Esophagus squamous epithelium (tissue), 5 donors: ENCODE measurements at regions not wholly inside any gene's neighbourhood (a gene's known extent, or its start where the extent isn't known, plus 50 kb on each side); places are given as distances from the start of the nearest gene placed in this dataset.

Experiments
- DNase-seq: peaks from one replicate; lab custom pipeline; 2025; lab: John Stamatoyannopoulos, UW
- H3K27ac ChIP-seq, 4 donors: fragments of 200-600 bp; sonication (generic); one replicate each; pipeline ENCODE4 v1.5.1; 2016 to 2019; ENCODE audit warnings: mild to moderate bottlenecking in 1 of 4
- H3K27me3 ChIP-seq, 4 donors: fragments of 200-600 bp; sonication (generic); 1 replicate in 3 of 4; 2 replicates in 1 of 4; pipeline versions ENCODE4 v1.5.1 to v1.6.0; 2017 to 2021; ENCODE audit warnings: antibody characterized with exemption in 1 of 4
- H3K36me3 ChIP-seq, 3 donors: fragments of 200-600 bp; sonication (generic); one replicate each; pipeline ENCODE4 v1.5.1; 2016 to 2019
- H3K4me1 ChIP-seq, 3 donors: fragments of 200-600 bp; sonication (generic); one replicate each; pipeline ENCODE4 v1.5.1; 2017 to 2019
- H3K4me3 ChIP-seq, 4 donors: fragments of 200-600 bp; sonication (generic); 1 replicate in 3 of 4; 2 replicates in 1 of 4; pipeline ENCODE4 v1.5.1; 2016 to 2019; ENCODE audit warnings: mild to moderate bottlenecking in 2 of 4, moderate library complexity in 1 of 4
- H3K9me3 ChIP-seq, 3 donors: fragments of 200-600 bp; sonication (generic); one replicate each; pipeline ENCODE4 v1.5.1; 2016 to 2019
- CTCF ChIP-seq, 6 experiments: fragments of 450-650 bp in 4 of 6; fragments of 200-600 bp in 2 of 6; sonication (generic) in 2 of 6; IDR thresholded peaks; one replicate each; pipeline ENCODE4 v1.5.1; 2016 to 2019; ENCODE audit warnings: antibody characterized with exemption in 6 of 6, mild to moderate bottlenecking in 4 of 6, moderate library complexity in 4 of 6
- POLR2A ChIP-seq, 4 donors: fragments of 450-650 bp; IDR thresholded peaks; one replicate each; pipeline ENCODE4 v1.6.1; 2017; ENCODE audit warnings: antibody characterized with exemption in 4 of 4, mild to moderate bottlenecking in 4 of 4, moderate library complexity in 3 of 4
- WGBS, 2 donors: methylation state at CpG; one replicate each; pipeline ENCODE4 v1.1.5; 2018; 5-methylcytosine and 5-hydroxymethylcytosine counted together
- intact Hi-C: fragments of 100-400 bp; cut with DNase I; formaldehyde crosslinking; loops from one replicate; pipeline ENCODE4 v1.15.0; 2022
- donor health status: DM: yes; HTN: yes; CAD: no.

- no peaks in the 10 kb centered on the region for H3K36me3 ChIP-seq
- H3K27me3 ChIP-seq, result no peaks in the 10 kb centered on the region
- no peak for DNase-seq
- no peak overlapping the region for H3K27ac ChIP-seq
- H3K9me3 ChIP-seq, result no peaks in the 10 kb centered on the region
- no peaks in the 10 kb centered on the region for H3K4me1 ChIP-seq
- intact Hi-C loops, result no loop called here
- TF ChIP-seq CTCF (IDR thresholded peaks at IDR 0.05), result no peak
- no peak for TF ChIP-seq POLR2A (IDR thresholded peaks at IDR 0.05)
- no peak overlapping the region for H3K4me3 ChIP-seq
- WGBS, 2 donors, result 35 to 56% methylated on average over 2 of the region's 2 CpGs
These were observed 304.2 kb downstream of the DNAH5 start for GRCh38 chr5:13640270-13640669.

GRCh38 chr5:13632676-13633075 is 311.8 kb downstream of the DNAH5 start:
- WGBS, 2 donors, result 15 to 25% methylated on average over 1 of the region's 1 CpG
- no peak overlapping the region for H3K4me3 ChIP-seq
- DNase-seq, result no peak
- H3K27ac ChIP-seq, result no peak overlapping the region
- no peaks in the 10 kb centered on the region for H3K27me3 ChIP-seq
- intact Hi-C loops, result no loop called here
- H3K4me1 ChIP-seq, result no peaks in the 10 kb centered on the region
- H3K9me3 ChIP-seq, result no peaks in the 10 kb centered on the region
- TF ChIP-seq CTCF (IDR thresholded peaks at IDR 0.05) (no peak), POLR2A (IDR thresholded peaks at IDR 0.05) (no peak)
- no peaks in the 10 kb centered on the region for H3K36me3 ChIP-seq

GRCh38 chr5:13629218-13629617 is 315.3 kb downstream of the DNAH5 start:
- H3K27ac ChIP-seq, result no peak overlapping the region
- H3K4me1 ChIP-seq, result no peaks in the 10 kb centered on the region
- intact Hi-C loops, result no loop called here
- H3K27me3 ChIP-seq, result no peaks in the 10 kb centered on the region
- WGBS, 2 donors, result 77 to 86% methylated on average over 2 of the region's 2 CpGs
- TF ChIP-seq CTCF (IDR thresholded peaks at IDR 0.05), result no peak
- no peak for TF ChIP-seq POLR2A (IDR thresholded peaks at IDR 0.05)
- no peaks in the 10 kb centered on the region for H3K9me3 ChIP-seq
- no peak for DNase-seq
- no peak overlapping the region for H3K4me3 ChIP-seq
- H3K36me3 ChIP-seq, result no peaks in the 10 kb centered on the region

GRCh38 chr5:13627673-13628454 is 316.6 kb downstream of the DNAH5 start:
- Histone ChIP-seq H3K36me3 (no peaks in the 10 kb centered on the region), H3K9me3 (no peaks in the 10 kb centered on the region), H3K4me1 (no peaks in the 10 kb centered on the region), H3K27me3 (no peaks in the 10 kb centered on the region), H3K27ac (no peak overlapping the region), H3K4me3 (no peak overlapping the region)
- intact Hi-C loops, result no loop called here
- TF ChIP-seq CTCF (IDR thresholded peaks at IDR 0.05) (no peak), POLR2A (IDR thresholded peaks at IDR 0.05) (no peak)
- no peak for DNase-seq
- WGBS, 2 donors, result 48 to 70% methylated on average over 3 of the region's 3 CpGs

GRCh38 chr5:13625616-13626198 is 318.8 kb downstream of the DNAH5 start:
- H3K36me3 ChIP-seq, result no peaks in the 10 kb centered on the region
- no peak for DNase-seq
- no peaks in the 10 kb centered on the region for H3K27me3 ChIP-seq
- no peak overlapping the region for H3K27ac ChIP-seq
- no peaks in the 10 kb centered on the region for H3K4me1 ChIP-seq
- no peaks in the 10 kb centered on the region for H3K9me3 ChIP-seq
- intact Hi-C loops, result no loop called here
- TF ChIP-seq CTCF (IDR thresholded peaks at IDR 0.05) (no peak), POLR2A (IDR thresholded peaks at IDR 0.05) (no peak)
- 67 to 100% methylated on average over 1 of the region's 1 CpG for WGBS, 2 donors
- no peak overlapping the region for H3K4me3 ChIP-seq
